GM12891 (cell line): ENCODE measurements at regions not wholly inside any gene's neighbourhood (a gene's known extent, or its start where the extent isn't known, plus 50 kb on each side); places are given as distances from the start of the nearest gene placed in this dataset.

Experiments used
- POLR2A ChIP-seq: IDR thresholded peaks from 2 replicates; pipeline ENCODE4 v1.6.1; 2011; ENCODE audit warnings: low read depth, low read length, control low read depth
- TAF1 ChIP-seq: IDR thresholded peaks from 2 replicates; pipeline ENCODE4 v1.6.1; 2011; ENCODE audit warnings: low read depth, low read length, control low read depth

GRCh38 chr5:106963630-106964029 lies 707.1 kb downstream of the EFNA5 start:
- TF ChIP-seq TAF1: no peak
- no peak for TF ChIP-seq POLR2A
